IMR-90 (cell line): ENCODE measurements at regions not wholly inside any gene's neighbourhood (a gene's known extent, or its start where the extent isn't known, plus 50 kb on each side); places are given as distances from the start of the nearest gene placed in this dataset.

ENCODE experiments used
- ATAC-seq: fragments of 200-7000 bp; cut with Tn5 transposase; 2 replicates; pipeline ENCODE4 v1.9.1; 2020; ENCODE audit warnings: low read depth, mild to moderate bottlenecking, moderate library complexity
- BruUV-seq: library from RNA; stranded (reverse); fragments of 400-500 nt; replicated peaks from 2 replicates; lab custom pipeline; 2021; lab: Mats Ljungman, UMichigan
- CTCF ChIA-PET: fragments of 300-600 bp; formaldehyde crosslinking; extraction: SDS; loops from one replicate; lab custom pipeline; 2021; ENCODE audit warnings: antibody characterized with exemption; lab: Yijun Ruan, JAX
- POLR2A ChIA-PET: fragments of 300-600 bp; sonication (Branson Sonifier 250); formaldehyde crosslinking; loops from one replicate; lab custom pipeline; 2022; ENCODE audit warnings: antibody characterized with exemption; ENCODE audit not compliant: unreplicated experiment; lab: Charles Lee
- DNase-seq: peaks from one replicate; pipeline ENCODE4 v3.0.0; 2013
- H2AFZ ChIP-seq: replicated peaks from 2 replicates; pipeline ENCODE3; 2013; ENCODE audit warnings: low read length, mild to moderate bottlenecking; ENCODE audit not compliant: poor library complexity
- H2AK5ac ChIP-seq: 2 replicates; pipeline ENCODE4 v1.6.1; 2013; ENCODE audit warnings: low read depth, low read length, inconsistent platforms
- H2AK9ac ChIP-seq: replicated peaks from 2 replicates; pipeline ENCODE3; 2013; ENCODE audit warnings: mild to moderate bottlenecking, low read depth, low read length, moderate library complexity; ENCODE audit not compliant: poor library complexity
- H2BK120ac ChIP-seq: 2 replicates; pipeline ENCODE4 v1.6.1; 2013; ENCODE audit warnings: low read depth, low read length, inconsistent platforms
- H2BK15ac ChIP-seq: 3 replicates; pipeline ENCODE4 v1.6.1; 2013; ENCODE audit warnings: low read depth, low read length, inconsistent platforms
- H2BK20ac ChIP-seq: 2 replicates; pipeline ENCODE4 v1.6.1; 2013; ENCODE audit warnings: low read depth, mild to moderate bottlenecking, inconsistent platforms, low read length, moderate library complexity
- H2BK5ac ChIP-seq: 2 replicates; pipeline ENCODE4 v1.6.1; 2013; ENCODE audit warnings: mild to moderate bottlenecking, low read depth, low read length, inconsistent platforms; ENCODE audit not compliant: poor library complexity, severe bottlenecking
- H3K14ac ChIP-seq: replicated peaks from 2 replicates; pipeline ENCODE4 v1.6.1; 2013; ENCODE audit warnings: low read depth, low read length, inconsistent platforms
- H3K18ac ChIP-seq: 2 replicates; pipeline ENCODE4 v1.6.1; 2013; ENCODE audit warnings: low read depth, low read length, control low read depth
- H3K23ac ChIP-seq: 2 replicates; pipeline ENCODE4 v1.6.1; 2013; ENCODE audit warnings: low read depth, low read length, inconsistent platforms
- H3K27ac ChIP-seq: 2 replicates; pipeline ENCODE4 v1.5.1; 2013; ENCODE audit warnings: mild to moderate bottlenecking, control low read depth, low read length; ENCODE audit not compliant: insufficient read depth
- H3K27me3 ChIP-seq: 2 replicates; pipeline ENCODE4 v1.6.1; 2013; ENCODE audit warnings: low read length; ENCODE audit not compliant: control insufficient read depth, insufficient read depth
- H3K36me3 ChIP-seq: 2 replicates; pipeline ENCODE4 v1.6.1; 2013; ENCODE audit warnings: low read length, mixed read lengths; ENCODE audit not compliant: control insufficient read depth, insufficient read depth
- H3K4ac ChIP-seq: 2 replicates; pipeline ENCODE4 v1.6.1; 2013; ENCODE audit warnings: low read depth, low read length, inconsistent platforms
- H3K4me1 ChIP-seq: 2 replicates; pipeline ENCODE4 v1.6.1; 2013; ENCODE audit warnings: low read length, mixed read lengths; ENCODE audit not compliant: control insufficient read depth, insufficient read depth
- H3K4me2 ChIP-seq: 2 replicates; pipeline ENCODE4 v1.6.1; 2013; ENCODE audit warnings: low read depth, mild to moderate bottlenecking, control low read depth, low read length, moderate library complexity
- H3K4me3 ChIP-seq: 2 replicates; pipeline ENCODE4 v1.5.1; 2013; ENCODE audit warnings: low read depth, mild to moderate bottlenecking, control low read depth, low read length, moderate library complexity; ENCODE audit not compliant: insufficient read depth
- H3K56ac ChIP-seq: 2 replicates; pipeline ENCODE4 v1.6.1; 2013; ENCODE audit warnings: low read length, inconsistent platforms; ENCODE audit not compliant: insufficient read depth; ENCODE audit errors: extremely low read depth
- H3K79me1 ChIP-seq, 2 experiments: 2 replicates each; pipeline ENCODE4 v1.6.1; 2013; ENCODE audit warnings: low read length in 2 of 2, inconsistent platforms in 1 of 2, low read depth in 1 of 2
- H3K9ac ChIP-seq: 2 replicates; pipeline ENCODE4 v1.6.1; 2013; ENCODE audit warnings: low read depth, low read length, control low read depth
- H3K9me1 ChIP-seq: 2 replicates; pipeline ENCODE4 v1.6.1; 2013; ENCODE audit warnings: low read length, inconsistent platforms; ENCODE audit not compliant: insufficient read depth
- H3K9me3 ChIP-seq: 2 replicates; pipeline ENCODE4 v1.6.1; 2013; ENCODE audit warnings: low read length; ENCODE audit not compliant: control insufficient read depth, insufficient read depth
- H4K20me1 ChIP-seq: 2 replicates; pipeline ENCODE4 v1.6.1; 2013; ENCODE audit warnings: low read length, inconsistent platforms; ENCODE audit not compliant: insufficient read depth
- H4K5ac ChIP-seq: 2 replicates; pipeline ENCODE4 v1.6.1; 2013; ENCODE audit warnings: mild to moderate bottlenecking, low read depth, low read length, control low read depth
- H4K8ac ChIP-seq, 2 experiments: 2 replicates each; pipeline ENCODE4 v1.6.1; 2013; ENCODE audit warnings: low read depth in 2 of 2, low read length in 2 of 2, control low read depth in 1 of 2, inconsistent platforms in 1 of 2
- H4K91ac ChIP-seq: 2 replicates; pipeline ENCODE4 v1.6.1; 2013; ENCODE audit warnings: low read depth, low read length, inconsistent platforms; ENCODE audit not compliant: insufficient read depth
- CEBPB ChIP-seq: IDR thresholded peaks from 2 replicates; pipeline ENCODE4 v1.6.1; 2012; ENCODE audit warnings: low read depth, low read length, improper control_type of control experiment
- ELK1 ChIP-seq: fragments of 150-350 bp; IDR thresholded peaks from 2 replicates; pipeline ENCODE4 v1.6.1; 2016; ENCODE audit warnings: low read depth, mild to moderate bottlenecking, low read length, moderate library complexity, borderline replicate concordance
- MAFK ChIP-seq: IDR thresholded peaks from 2 replicates; pipeline ENCODE4 v1.6.1; 2012; ENCODE audit warnings: low read depth, low read length, improper control_type of control experiment
- MAZ ChIP-seq: IDR thresholded peaks from 2 replicates; pipeline ENCODE4 v1.6.1; 2012; ENCODE audit warnings: low read depth, mild to moderate bottlenecking, low read length, improper control_type of control experiment, moderate library complexity, borderline replicate concordance
- MXI1 ChIP-seq: IDR thresholded peaks from 2 replicates; pipeline ENCODE4 v1.6.1; 2012; ENCODE audit warnings: low read depth, mild to moderate bottlenecking, low read length, moderate library complexity, borderline replicate concordance
- POLR2A ChIP-seq: IDR thresholded peaks from 2 replicates; pipeline ENCODE4 v1.6.1; 2012; ENCODE audit warnings: mild to moderate bottlenecking, low read depth, low read length
- RCOR1 ChIP-seq: IDR thresholded peaks from 2 replicates; pipeline ENCODE4 v1.6.1; 2012; ENCODE audit warnings: mild to moderate bottlenecking, low read length, improper control_type of control experiment; ENCODE audit not compliant: insufficient replicate concordance
- RFX5 ChIP-seq: IDR thresholded peaks from 2 replicates; pipeline ENCODE4 v1.8.0; 2012; ENCODE audit warnings: low read depth, mild to moderate bottlenecking, low read length, moderate library complexity
- SMC3 ChIP-seq: fragments of 150-350 bp; IDR thresholded peaks from 2 replicates; pipeline ENCODE4 v1.6.1; 2016; ENCODE audit warnings: low read depth, mild to moderate bottlenecking, antibody characterized with exemption, low read length, moderate library complexity
- WGBS, 2 experiments: methylation state at CpG; one replicate each; pipeline versions ENCODE4 v1.1.5 to v1.1.7; 2013; ENCODE audit warnings: missing lambda C conversion rate in 2 of 2; ENCODE audit not compliant: insufficient read length in 1 of 2; ENCODE audit errors: extremely low coverage in 2 of 2; 5-methylcytosine and 5-hydroxymethylcytosine counted together
- dilution Hi-C: fragments of 300-500 bp; cut with HindIII; formaldehyde crosslinking; loops from one replicate; pipeline ENCODE4 v1.14.3; 2018; ENCODE audit warnings: low sequenced_read_pairs; ENCODE audit not compliant: unreplicated experiment
- in situ Hi-C: fragments of 300-500 bp; cut with MboI; formaldehyde crosslinking; loops from 3 replicates; pipeline ENCODE4 v1.14.3; 2019; ENCODE audit warnings: low sequenced_read_pairs, inconsistent platforms, mixed read lengths
- intact Hi-C: fragments of 100-400 bp; cut with micrococcal nuclease; formaldehyde crosslinking; loops from 2 replicates; pipeline ENCODE4 v1.10.0; 2022

DNA sequence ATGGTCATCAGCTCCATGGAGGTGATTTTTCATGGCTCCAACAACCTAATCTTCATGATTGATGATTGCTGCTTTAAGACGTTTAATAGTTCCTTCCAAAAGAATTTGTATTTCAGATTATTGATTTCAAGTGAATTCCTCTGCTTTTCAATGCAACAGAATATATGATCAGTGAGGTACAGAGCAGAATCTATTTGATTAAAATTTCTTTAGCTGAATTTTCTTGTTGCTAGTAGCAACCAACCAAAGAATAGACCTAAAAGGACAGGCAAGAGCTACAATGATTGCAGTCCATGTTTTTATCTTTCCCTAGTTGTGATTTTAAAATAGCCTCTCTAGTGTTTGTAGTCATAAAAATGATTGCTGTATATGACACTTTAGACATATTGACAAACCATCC lies 76.8 kb upstream of the SCEL start:
- H4K91ac ChIP-seq = no peak overlapping the region
- no peak overlapping the region for H2AK5ac ChIP-seq
- H3K9ac ChIP-seq = no peak overlapping the region
- ChIA-PET CTCF (interaction anchor here (0.7 kb wide), 1 partner anchor 19 kb away, joined by 3 read pairs; no protein-coding TSS in a partner anchor), POLR2A (no interaction called here)
- H3K18ac ChIP-seq = no peak overlapping the region
- H2BK20ac ChIP-seq = no peak overlapping the region
- ATAC-seq (no peak), DNase-seq (no peak)
- H4K8ac ChIP-seq = no peak overlapping the region
- H2AFZ ChIP-seq = no peak overlapping the region
- H2BK120ac ChIP-seq = no peak overlapping the region
- H2AK9ac ChIP-seq = no peak overlapping the region
- H3K4me3 ChIP-seq = no peak overlapping the region
- no peak overlapping the region for H3K14ac ChIP-seq
- H3K4ac ChIP-seq = no peak overlapping the region
- BruUV-seq = no TSS peak
- no peaks in the 10 kb centered on the region for H4K20me1 ChIP-seq
- H4K5ac ChIP-seq = no peak overlapping the region
- in situ Hi-C loops (no loop called here), dilution Hi-C loops (no loop called here), intact Hi-C loops (no loop called here)
- no peaks in the 10 kb centered on the region for H3K4me1 ChIP-seq
- no CpG with 5 or more reads among the region's 1 CpG for WGBS, 2 experiments
- no peaks in the 10 kb centered on the region for H3K36me3 ChIP-seq
- no peak overlapping the region for H3K27ac ChIP-seq
- no peak overlapping the region for H3K56ac ChIP-seq
- H3K9me3 ChIP-seq = no peaks in the 10 kb centered on the region
- H3K4me2 ChIP-seq = no peak overlapping the region
- peaks cover 2% of the 10 kb centered on the region; the same call in 1 of the 2 replicates for H3K27me3 ChIP-seq
- no peaks in the 10 kb centered on the region for H3K79me1 ChIP-seq
- H3K23ac ChIP-seq = no peak overlapping the region
- no peaks in the 10 kb centered on the region for H3K9me1 ChIP-seq
- no peak overlapping the region for H2BK15ac ChIP-seq
- H2BK5ac ChIP-seq = no peak overlapping the region
- TF ChIP-seq MAFK (no peak), MXI1 (no peak), MAZ (no peak), RFX5 (no peak), SMC3 (no peak), ELK1 (no peak), RCOR1 (no peak), POLR2A (no peak), CEBPB (no peak)
